Osteocyte (in vitro differentiated cells): ENCODE measurements at regions not wholly inside any gene's neighbourhood (a gene's known extent, or its start where the extent isn't known, plus 50 kb on each side); places are given as distances from the start of the nearest gene placed in this dataset.

Experiments used
- DNase-seq: peaks from one replicate; pipeline ENCODE4 v3.0.0; 2021; ENCODE audit warnings: mixed read lengths; ENCODE audit not compliant: unreplicated experiment; ENCODE audit errors: extremely low spot score
- H3K27ac Mint-ChIP-seq: one replicate; pipeline ENCODE4 v1.8.0; 2021; ENCODE audit warnings: mild to moderate bottlenecking, mixed read lengths; ENCODE audit not compliant: unreplicated experiment
- H3K27me3 Mint-ChIP-seq: one replicate; pipeline ENCODE4 v1.8.0; 2021; ENCODE audit warnings: mixed read lengths; ENCODE audit not compliant: unreplicated experiment
- H3K36me3 Mint-ChIP-seq: one replicate; pipeline ENCODE4 v1.8.0; 2021; ENCODE audit warnings: mixed read lengths; ENCODE audit not compliant: unreplicated experiment
- H3K4me1 Mint-ChIP-seq: one replicate; pipeline ENCODE4 v1.8.0; 2021; ENCODE audit warnings: mixed read lengths; ENCODE audit not compliant: unreplicated experiment
- H3K4me3 Mint-ChIP-seq: one replicate; pipeline ENCODE4 v1.8.0; 2021; ENCODE audit warnings: mild to moderate bottlenecking, moderate library complexity, mixed read lengths; ENCODE audit not compliant: unreplicated experiment
- H3K9me3 Mint-ChIP-seq: one replicate; pipeline ENCODE4 v1.8.0; 2021; ENCODE audit warnings: mixed read lengths; ENCODE audit not compliant: unreplicated experiment
- TF ChIP-seq, protein P1 (sequence below): fragments of 200-600 bp; sonication (generic); IDR thresholded peaks from 2 replicates; pipeline ENCODE4 v1.5.0; 2021; ENCODE audit warnings: antibody characterized with exemption, mild to moderate bottlenecking, moderate library complexity

DNA sequence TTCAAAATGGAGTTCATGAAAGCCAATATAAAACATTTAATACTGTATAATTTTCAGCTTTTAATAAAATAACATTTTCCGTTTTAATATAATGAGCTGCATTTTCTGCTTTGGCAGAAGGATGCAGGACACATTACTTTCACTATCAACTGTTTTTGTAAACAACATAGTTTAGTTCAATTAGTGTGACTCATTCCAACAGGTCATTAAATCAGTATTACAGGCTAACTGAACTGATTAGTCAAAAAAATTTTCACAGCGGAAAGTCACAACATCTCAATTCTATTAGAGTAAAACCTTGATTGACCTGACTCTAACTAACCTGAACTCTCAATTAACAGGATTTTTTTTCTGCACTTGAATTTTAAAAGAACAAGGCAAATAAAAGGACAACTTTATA, 151.2 kb upstream of the AMOT start:
- Mint-ChIP-seq H3K4me3 (no peak overlapping the region), H3K36me3 (no peaks in the 10 kb centered on the region), H3K4me1 (no peaks in the 10 kb centered on the region), H3K9me3 (no peaks in the 10 kb centered on the region), H3K27me3 (no peaks in the 10 kb centered on the region), H3K27ac (no peak overlapping the region)
- DNase-seq, result no peak
- TF ChIP-seq, protein P1, sequence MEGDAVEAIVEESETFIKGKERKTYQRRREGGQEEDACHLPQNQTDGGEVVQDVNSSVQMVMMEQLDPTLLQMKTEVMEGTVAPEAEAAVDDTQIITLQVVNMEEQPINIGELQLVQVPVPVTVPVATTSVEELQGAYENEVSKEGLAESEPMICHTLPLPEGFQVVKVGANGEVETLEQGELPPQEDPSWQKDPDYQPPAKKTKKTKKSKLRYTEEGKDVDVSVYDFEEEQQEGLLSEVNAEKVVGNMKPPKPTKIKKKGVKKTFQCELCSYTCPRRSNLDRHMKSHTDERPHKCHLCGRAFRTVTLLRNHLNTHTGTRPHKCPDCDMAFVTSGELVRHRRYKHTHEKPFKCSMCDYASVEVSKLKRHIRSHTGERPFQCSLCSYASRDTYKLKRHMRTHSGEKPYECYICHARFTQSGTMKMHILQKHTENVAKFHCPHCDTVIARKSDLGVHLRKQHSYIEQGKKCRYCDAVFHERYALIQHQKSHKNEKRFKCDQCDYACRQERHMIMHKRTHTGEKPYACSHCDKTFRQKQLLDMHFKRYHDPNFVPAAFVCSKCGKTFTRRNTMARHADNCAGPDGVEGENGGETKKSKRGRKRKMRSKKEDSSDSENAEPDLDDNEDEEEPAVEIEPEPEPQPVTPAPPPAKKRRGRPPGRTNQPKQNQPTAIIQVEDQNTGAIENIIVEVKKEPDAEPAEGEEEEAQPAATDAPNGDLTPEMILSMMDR, result no peak

DNA sequence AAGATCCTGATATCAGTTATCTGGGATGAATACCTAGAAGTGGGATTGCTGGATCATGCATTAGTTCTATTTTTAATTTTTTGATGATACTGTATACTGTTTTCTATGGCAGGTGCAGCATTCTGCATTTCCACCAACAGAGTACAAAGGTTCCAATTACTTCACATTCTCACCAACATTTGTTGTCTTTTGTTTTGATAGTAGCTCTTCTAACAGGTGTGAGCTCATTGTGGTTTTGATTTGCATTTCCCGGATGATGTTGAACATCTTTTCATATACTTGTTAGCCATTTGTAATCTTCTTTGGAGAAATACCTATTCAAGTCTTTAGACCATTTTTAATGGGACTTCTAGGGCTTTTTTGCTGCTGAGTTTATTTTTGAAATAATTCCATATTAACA, 139.2 kb upstream of the AMOT start:
- Mint-ChIP-seq H3K9me3 (no peaks in the 10 kb centered on the region), H3K27ac (no peak overlapping the region), H3K36me3 (no peaks in the 10 kb centered on the region), H3K4me3 (no peak overlapping the region), H3K4me1 (no peaks in the 10 kb centered on the region), H3K27me3 (peaks cover 3% of the 10 kb centered on the region)
- no peak for DNase-seq
- TF ChIP-seq, protein P1, result no peak

DNA sequence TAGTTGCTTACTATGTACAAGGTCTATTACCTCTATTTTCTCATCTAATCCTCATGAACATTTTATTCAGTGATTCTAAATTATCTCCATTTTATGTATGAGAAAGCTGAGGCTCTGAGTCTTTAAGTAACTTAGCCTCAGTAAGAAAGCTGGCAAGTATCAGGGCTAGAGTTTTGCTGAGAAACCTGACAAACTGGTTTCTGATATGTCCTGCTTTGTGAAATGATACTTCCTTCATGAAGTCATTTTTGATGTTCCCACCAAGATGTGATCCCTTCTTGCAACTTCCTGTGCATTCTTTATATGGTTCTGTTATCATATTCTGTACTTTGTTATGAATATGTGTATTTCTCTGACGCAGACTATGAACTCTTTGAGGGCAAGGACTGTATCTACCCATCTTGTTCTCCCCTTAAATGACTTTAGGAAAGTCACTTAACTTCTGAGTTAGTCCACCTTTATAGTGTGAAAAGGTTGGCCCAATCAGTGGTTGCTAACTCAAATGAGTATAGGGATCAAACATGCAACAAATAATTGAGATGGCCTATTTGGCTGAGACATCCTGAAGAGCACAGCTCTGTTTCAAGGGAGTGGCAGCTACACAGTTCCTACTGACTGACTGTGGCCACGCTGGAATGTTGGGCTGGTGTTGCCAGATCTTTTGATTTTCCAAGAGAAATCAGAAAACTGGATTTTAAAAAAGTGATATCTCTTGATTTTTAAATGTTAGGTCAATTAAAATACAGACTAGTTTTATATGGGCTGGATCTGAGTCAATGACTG, 127.9 kb upstream of the AMOT start:
- DNase-seq, result no peak
- Mint-ChIP-seq H3K27me3 (no peaks in the 10 kb centered on the region), H3K27ac (no peak overlapping the region), H3K36me3 (no peaks in the 10 kb centered on the region), H3K4me1 (no peaks in the 10 kb centered on the region), H3K4me3 (no peak overlapping the region), H3K9me3 (no peaks in the 10 kb centered on the region)
- TF ChIP-seq, protein P1, result no peak

DNA sequence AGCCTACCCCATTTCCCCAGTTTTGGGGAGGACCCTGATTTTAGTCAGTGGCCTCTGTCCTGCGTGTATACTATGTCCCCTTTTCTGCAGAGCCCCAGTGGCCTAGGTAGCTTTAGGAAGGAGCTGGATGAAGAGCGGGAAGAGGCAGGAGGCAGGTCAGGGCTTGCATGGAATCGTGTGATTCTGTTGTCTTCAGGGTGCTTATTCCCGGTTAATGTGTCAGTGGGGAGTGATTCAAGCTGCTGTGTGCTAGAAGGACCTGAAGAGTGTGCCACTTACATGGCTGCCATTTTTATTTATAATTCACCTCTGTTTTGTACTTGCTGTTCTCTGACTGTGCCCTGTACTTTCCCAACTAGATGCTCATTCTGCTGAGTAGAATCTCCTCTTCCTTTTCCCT, 127.3 kb upstream of the AMOT start:
- no peaks in the 10 kb centered on the region for H3K9me3 Mint-ChIP-seq
- DNase-seq, result no peak
- TF ChIP-seq, protein P1, result no peak
- no peaks in the 10 kb centered on the region for H3K36me3 Mint-ChIP-seq
- no peaks in the 10 kb centered on the region for H3K4me1 Mint-ChIP-seq
- H3K4me3 Mint-ChIP-seq, result no peak overlapping the region
- no peak overlapping the region for H3K27ac Mint-ChIP-seq
- H3K27me3 Mint-ChIP-seq, result no peaks in the 10 kb centered on the region

DNA sequence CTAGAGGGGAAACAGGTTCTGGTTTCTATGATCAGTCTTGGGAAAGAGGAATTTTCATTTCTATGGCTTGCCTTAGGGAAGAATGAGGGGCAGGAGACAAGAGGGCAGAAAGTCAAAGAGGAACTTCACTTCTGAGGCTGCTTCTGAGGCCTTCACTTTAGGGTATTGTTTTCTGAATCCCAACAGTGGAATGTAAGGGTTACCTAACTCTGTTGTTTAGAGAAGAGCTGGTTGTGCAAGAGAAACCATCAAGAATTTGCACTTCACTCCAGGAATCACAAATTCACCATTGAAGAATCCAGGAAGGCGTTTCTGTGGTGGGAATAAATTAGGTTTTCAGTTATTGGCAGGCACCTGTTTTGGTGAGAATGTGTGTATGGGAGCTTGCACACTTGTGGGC, 126.7 kb upstream of the AMOT start:
- Mint-ChIP-seq H3K27ac (no peak overlapping the region), H3K27me3 (no peaks in the 10 kb centered on the region), H3K4me1 (no peaks in the 10 kb centered on the region), H3K36me3 (no peaks in the 10 kb centered on the region), H3K4me3 (no peak overlapping the region), H3K9me3 (no peaks in the 10 kb centered on the region)
- TF ChIP-seq, protein P1, result no peak
- DNase-seq, result no peak
